ENCODE measurements at regions not wholly inside any gene's neighbourhood (a gene's known extent, or its start where the extent isn't known, plus 50 kb on each side); places are given as distances from the start of the nearest gene placed in this dataset.

DNA sequence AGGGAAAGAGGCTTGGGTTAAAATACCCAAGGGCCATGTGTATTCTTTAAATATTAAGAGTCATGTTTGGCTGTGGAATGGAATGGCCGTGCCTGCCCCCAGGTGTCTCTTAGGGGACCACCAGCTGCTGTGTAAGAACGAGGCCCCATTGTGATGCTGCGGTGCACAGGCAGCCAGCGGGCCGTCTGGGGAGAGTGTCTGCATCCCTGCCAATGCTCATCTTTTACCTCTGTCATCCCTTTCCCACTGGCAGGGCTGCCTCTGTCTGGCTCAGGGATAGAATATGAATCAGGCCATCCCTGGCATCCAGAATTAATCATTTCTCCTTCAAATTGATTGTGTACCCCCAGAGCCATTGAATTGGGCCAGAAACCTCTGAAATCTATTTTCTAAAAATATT, 137.8 kb upstream of the GALNT17 start:
- no peak for DNase-seq

DNA sequence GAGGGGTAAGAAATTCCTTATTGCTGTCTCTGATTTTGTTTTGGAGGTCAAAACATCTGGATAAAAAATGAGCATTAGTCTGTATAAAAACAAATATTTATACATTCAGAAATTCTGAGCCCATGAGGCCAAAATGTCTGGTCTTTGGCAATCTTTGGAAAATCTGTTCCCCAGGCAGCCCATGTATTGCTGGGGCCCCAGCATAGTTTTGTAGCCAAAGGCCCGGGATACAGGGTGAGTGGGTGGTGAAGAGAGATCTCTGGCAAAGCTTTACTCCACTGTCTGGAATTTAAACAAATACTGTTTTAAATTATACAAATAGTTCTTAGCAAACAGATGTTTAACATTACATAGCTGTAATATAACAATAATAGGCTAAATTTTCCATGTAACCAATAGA, 134.7 kb upstream of the GALNT17 start:
- DNase-seq, result no peak

DNA sequence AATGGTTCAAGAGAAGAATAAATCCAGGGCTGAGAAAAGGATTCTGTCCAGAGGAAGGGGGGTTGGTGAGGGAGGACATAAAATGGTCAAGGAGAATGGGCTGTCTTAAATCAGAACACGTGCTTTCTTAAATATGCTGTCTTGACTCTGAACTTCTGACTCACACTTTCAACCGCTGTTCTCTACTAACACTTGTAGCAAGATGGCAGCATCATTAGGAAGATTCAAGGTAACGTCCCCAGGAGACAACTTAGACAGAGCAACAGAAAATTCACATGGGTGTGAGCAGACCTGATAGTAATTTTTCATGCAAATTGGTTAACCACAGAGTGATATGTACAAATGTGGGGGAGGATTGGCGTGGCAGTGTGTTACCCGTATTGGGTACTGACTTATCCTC, 126.8 kb upstream of the GALNT17 start:
- no peak for DNase-seq

DNA sequence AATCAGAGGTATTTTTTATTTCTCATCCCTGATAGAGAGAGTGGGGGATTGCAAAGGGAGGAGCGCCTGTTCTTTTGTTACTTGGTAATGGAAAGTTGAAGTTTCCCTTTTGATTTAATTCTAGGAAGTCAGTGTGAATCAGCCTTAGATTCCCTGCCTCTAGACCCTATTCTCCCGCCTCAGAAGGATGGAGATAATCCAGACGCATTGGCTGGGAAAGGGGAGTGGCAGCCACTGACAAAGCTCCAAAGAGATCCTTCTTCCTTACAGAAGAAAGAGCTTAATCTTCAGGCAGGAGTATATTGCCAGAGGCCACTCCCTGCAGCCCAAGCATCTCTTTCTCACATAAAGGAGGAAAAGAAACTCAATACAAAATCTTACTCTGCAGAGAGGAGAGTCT, 122.3 kb upstream of the GALNT17 start:
- DNase-seq, result no peak

DNA sequence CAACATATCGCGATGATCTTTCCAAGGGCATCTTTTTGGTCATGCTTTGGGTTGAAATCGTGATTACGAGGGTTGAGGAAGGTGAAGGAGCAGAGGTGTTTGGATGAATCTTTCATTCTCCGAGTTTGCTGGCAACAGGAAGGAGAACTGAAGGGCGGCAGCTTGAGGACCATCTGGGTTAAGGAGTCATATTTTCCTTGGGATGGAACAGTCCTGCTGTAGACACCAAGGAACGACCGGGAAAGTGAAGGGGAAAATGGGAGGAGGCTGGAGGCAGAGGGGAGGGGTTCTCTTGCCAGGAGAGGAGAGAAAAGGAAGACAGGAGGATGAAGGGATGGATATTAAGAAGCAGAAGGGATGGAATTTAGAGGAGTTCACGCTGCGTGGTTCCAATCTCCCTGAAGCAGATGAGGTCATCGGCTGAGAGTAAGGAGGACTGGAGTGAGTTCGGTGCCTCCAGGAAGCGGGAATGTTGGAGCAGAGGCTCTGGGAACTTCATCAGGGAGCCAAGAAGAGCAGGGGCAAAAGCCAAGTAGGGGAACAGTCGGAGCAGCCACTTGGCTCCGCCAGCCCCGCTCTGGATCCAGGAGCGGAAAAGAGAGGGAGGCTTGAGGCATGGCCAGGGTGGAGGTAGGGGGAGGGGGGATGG, 116.6 kb upstream of the GALNT17 start:
- no peak for DNase-seq

DNA sequence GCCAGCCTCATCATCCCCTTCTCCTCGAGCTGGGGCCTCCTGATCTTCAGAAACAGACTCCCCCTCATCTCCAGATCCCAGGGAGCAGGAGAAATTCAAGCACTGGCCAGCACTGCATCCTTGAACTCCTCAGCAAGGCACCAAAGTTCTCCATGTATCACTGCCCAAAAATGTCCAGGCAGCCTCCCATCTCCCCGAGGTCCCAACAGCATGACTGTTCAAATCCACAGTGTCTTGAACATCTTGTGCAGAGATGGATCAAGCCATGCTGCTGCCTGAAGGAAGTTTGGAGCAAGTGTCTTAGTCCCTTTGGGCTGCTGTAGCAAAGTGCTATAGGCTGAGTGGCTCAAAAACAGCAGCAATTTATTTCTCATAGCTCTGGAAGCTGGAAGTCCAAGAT, 115.5 kb upstream of the GALNT17 start:
- DNase-seq, result no peak

DNA sequence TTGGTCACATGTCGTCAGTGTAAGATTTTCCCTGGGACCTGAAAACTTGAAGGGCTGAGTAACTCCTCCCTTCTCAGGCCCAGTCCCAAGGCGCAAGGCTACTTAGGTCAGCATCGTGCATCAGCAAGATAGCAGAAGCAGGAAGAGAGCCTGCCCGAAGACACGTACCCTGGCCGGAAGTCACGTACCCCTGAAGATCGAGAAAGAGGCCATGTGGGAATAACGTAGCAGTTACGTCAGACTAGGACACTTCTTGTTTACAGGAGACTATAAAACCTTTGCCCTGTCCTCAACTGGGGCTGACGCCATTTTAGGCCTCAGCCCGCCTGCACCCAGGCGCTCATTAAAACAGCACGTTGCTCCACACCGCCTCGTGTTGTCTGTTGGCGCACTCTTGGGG, 114.3 kb upstream of the GALNT17 start:
- no peak for DNase-seq

DNA sequence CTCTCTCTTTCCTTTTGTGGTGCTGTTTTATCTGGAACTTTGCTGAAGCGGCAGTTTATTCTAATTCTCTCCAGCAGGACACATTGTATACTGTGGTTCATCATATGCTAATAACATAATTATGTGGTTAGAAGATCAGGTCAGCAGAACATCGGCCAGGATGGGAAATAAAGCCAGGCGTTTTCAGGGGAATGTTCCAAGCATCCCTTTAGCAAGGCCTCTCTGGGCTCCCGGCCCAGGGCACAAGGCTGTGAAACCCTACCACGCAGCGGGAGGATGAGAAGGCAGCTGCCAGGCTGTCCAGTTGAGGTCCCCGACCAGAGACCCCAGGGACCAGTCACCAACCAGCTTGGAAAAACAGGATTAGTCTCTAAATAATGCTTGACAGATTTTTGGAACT, 112.2 kb upstream of the GALNT17 start:
- no peak for DNase-seq

DNA sequence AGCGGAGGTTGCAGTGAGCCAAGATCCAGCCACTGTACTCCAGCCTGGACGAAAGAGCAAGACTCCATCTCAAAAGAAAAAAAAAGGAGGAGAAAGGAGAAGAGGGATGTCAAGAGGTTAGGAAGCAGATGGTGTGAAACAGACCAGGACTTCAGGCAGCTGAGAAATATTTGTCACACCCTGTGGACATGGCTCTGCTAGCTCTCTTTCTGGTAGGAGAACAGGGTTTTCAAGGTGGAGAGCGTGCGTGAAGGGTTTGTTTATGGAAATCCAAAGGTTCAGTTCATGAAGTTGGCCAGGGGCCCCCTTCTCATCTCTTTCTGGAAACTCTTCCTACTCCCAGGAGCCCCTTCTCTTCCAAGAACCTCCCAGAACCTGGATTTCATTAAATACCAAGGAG, 110.8 kb upstream of the GALNT17 start:
- no peak for DNase-seq

DNA sequence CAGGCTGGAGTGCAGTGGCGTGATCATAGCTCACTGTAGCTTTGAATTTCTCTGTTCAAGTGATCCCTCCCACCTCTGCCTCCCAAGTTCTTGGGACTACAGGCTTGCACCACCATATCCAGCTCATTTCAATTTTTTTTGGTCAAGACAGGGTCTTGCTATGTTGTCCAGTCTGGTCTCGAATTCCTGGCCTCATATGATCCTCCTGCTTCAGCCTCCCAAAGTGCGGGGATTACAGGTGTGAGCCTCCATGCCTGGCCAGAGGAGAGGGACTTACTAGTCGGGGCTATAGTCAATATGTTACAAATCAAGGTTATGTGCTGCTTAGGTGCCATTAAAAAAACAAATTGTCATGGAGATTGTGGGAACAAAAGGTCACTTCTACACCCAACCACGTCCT, 105.3 kb upstream of the GALNT17 start:
- no peak for DNase-seq

DNA sequence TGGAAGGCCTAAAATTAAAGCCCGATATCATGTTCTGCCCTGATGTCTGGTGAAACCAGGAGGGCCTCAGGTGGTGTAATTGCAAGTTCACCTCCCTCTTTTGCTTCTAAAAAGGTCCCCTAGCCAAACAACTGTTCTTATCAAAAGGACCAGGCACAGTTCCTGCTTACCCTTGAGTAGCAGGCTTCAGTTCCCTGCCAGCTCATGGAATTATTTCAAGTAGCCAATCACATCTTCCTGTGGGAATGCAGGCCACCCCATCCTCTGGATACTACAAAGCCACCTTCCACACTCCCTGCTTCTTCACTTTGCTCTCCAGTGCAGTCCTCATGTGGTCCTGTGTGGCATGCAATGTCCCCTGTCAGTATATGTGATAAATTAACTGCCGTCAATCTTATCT, 97.7 kb upstream of the GALNT17 start:
- no peak for DNase-seq

DNA sequence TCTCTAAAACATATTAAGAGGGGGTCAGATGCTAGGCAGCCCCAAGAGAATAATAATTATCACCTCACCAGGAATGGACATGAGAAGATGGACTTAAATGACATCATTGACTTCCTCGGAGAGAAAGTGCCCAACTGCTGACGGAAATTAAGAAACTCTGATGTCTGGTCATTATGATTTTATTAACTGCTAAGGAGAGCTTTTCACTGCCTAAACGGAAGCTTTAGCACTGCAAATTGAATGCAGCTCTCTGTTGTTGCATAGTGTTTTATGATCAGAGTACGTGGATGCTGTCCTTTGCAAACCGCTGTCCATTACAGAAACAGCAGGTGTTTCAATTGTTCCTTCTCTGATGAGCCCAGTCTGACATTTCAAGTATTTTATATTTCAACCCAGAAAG, 89.4 kb upstream of the GALNT17 start:
- no peak for DNase-seq

DNA sequence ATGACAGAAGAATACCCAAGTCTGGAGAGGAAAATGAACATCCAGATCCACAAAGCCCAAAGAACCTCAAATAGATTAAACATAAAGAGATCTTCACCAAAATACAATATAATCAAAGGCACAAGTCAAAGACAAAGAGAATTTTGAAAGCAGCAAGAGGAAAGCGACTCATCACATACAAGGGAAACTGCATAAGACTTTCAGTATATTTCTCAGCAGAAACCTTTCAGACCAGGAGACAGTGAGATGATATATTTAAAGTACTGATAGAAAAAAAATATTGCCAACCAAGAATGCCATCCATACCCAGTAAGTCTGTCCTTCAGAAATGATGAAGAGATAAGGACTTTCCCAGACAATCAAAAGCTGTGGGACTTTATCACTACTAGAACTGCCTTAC, 81.5 kb upstream of the GALNT17 start:
- DNase-seq, result no peak

DNA sequence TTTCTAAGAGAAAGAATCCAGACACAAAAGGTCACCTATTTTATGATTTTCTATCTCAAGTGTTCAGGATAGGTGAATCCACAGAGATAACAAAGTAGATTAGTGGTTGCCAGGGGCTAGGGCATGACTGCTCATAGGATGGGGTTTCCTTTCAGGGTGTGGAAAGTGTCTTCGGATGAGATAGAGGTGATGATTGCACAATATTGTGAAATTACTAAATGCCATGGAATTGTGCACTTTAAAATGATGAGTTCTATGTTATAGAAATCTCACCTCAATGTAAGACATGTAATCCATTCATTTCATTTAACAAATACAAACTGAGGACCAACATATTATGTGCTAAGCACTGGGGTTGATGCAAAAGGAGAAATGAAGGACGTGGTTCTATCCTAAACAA, 76.4 kb upstream of the GALNT17 start:
- DNase-seq, result no peak

DNA sequence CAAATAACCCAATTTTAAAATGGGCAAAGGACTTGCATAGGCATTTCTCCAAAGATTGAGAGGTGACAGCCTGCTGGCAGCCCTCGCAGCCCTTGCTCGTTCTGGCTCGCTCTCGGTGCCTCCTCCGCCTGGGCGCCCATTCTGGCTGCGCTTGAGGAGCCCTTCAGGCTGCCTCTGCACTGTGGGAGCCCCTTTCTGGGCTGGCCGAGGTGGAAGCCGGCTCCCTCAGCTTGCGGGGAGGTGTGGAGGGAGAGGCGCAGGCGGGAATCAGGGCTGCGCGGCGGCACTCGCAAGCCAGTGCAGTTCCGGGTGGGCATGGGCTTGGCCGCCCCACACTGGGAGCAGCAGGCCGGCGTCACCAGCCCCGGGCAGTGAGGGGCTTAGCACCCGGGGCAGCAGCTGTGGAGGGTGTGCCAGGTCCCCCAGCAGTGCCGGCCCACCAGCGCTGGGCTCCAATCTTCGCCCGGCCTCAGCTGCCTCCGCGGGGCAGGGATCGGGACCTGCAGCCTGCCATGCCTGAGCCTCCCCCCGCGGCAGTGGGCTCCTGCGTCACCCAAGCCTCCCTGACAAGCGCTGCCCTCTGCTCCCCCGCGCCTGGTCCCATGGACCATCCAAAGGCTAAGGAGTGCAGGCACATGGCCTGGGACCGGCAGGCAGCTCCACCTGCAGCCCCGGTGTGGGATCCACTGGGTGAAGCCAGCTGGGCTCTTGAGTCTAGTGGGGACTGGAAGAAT, 54.0 kb upstream of the GALNT17 start:
- no peak for DNase-seq
